DOHH2 (cell line): ENCODE measurements at regions not wholly inside any gene's neighbourhood (a gene's known extent, or its start where the extent isn't known, plus 50 kb on each side); places are given as distances from the start of the nearest gene placed in this dataset.
"Not testable (repeated sequence)": the region's sequence is repeated elsewhere in the genome, so short reads cannot be mapped to it uniquely, and the experiment has no call there.

Source experiments
- CTCF ChIP-seq: fragments of 200-600 bp; sonication (generic); IDR thresholded peaks from one replicate; pipeline ENCODE4 v1.5.1; 2014; ENCODE audit warnings: antibody characterized with exemption, mild to moderate bottlenecking, low read depth, low read length; ENCODE audit not compliant: poor library complexity, severe bottlenecking
- EZH2phosphoT487 ChIP-seq: fragments of 200-600 bp; sonication (generic); IDR thresholded peaks from 2 replicates; pipeline ENCODE4 v1.6.1; 2017; ENCODE audit warnings: borderline replicate concordance, mild to moderate bottlenecking, antibody characterized with exemption, low read length, moderate library complexity, mixed read lengths

- TF ChIP-seq CTCF, EZH2phosphoT487: not testable (repeated sequence)
These were observed 261.5 kb upstream of the PLGLB2 start for GRCh38 chr2:87486413-87486812.
